ENCODE measurements at regions not wholly inside any gene's neighbourhood (a gene's known extent, or its start where the extent isn't known, plus 50 kb on each side); places are given as distances from the start of the nearest gene placed in this dataset.

DNA sequence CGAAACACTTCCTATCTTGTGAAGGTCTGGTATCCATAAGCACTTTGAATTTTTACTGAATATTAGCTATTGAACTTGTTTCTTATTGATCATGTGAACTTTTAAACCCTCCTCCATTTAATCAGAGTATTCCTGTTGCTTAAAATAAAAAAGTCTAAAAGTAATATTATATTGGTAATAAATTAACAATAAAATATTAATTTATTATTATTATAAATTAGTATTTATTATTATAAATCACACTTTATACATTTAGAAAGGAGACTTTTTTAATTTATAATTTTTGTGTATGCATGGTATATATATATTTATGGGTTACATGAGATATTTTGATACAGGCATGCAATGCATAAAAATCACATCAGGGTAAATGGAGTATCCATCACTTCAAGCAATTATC, 295.4 kb upstream of the NETO1 start:
- TF ChIP-seq, protein P1, sequence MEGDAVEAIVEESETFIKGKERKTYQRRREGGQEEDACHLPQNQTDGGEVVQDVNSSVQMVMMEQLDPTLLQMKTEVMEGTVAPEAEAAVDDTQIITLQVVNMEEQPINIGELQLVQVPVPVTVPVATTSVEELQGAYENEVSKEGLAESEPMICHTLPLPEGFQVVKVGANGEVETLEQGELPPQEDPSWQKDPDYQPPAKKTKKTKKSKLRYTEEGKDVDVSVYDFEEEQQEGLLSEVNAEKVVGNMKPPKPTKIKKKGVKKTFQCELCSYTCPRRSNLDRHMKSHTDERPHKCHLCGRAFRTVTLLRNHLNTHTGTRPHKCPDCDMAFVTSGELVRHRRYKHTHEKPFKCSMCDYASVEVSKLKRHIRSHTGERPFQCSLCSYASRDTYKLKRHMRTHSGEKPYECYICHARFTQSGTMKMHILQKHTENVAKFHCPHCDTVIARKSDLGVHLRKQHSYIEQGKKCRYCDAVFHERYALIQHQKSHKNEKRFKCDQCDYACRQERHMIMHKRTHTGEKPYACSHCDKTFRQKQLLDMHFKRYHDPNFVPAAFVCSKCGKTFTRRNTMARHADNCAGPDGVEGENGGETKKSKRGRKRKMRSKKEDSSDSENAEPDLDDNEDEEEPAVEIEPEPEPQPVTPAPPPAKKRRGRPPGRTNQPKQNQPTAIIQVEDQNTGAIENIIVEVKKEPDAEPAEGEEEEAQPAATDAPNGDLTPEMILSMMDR (conservative IDR thresholded peaks at IDR 0.05 in 1 of 2, IDR thresholded peaks at IDR 0.05 in 1 of 2; ENCODE audit: low read depth in 1 of 2, low read length in 2 of 2) = no peak
- no peak for TF ChIP-seq EZH2 (IDR thresholded peaks at IDR 0.05; ENCODE audit: low read length, missing control alignments)

Data from fibroblast of lung (primary cell).